ENCODE measurements at regions not wholly inside any gene's neighbourhood (a gene's known extent, or its start where the extent isn't known, plus 50 kb on each side); places are given as distances from the start of the nearest gene placed in this dataset.

DNA sequence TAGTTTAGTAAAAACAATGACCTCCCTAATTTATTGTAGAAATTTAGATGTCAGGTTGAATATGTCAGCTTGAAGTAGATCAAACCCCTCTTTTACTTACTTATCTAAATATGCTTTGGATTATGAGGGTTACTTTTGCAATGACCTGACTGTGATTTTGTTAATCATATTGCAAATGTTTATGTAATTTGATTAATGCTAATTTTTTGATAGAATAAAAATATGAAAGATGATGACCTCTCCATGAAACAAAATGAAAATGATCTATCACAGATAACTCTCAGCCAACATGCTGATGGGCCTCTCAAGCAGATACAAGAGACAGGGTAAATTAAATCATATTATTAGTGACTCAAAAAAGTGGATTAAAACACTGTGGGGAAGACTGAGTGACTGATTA is 131.0 kb downstream of the CEP57L1 start:
- DNase-seq, result no peak

DNA sequence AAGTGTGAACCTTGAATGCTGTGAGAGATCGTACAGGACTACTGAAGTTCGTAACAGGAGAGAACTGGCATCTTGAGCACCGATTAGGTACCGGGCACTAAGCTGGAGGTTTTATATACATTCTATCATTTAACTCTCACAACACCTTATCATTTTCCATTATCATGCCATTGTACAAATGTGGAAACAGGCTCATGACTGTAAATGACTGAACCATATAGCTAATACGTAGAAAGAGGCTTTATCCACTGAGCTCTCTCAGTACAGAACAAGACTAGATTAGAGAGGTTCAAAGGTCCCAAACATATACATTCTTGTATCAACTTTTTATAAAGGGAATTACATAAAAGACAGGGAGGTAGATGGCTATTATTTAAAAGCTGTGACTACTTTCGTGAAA is 130.6 kb downstream of the CEP57L1 start:
- DNase-seq, result no peak

DNA sequence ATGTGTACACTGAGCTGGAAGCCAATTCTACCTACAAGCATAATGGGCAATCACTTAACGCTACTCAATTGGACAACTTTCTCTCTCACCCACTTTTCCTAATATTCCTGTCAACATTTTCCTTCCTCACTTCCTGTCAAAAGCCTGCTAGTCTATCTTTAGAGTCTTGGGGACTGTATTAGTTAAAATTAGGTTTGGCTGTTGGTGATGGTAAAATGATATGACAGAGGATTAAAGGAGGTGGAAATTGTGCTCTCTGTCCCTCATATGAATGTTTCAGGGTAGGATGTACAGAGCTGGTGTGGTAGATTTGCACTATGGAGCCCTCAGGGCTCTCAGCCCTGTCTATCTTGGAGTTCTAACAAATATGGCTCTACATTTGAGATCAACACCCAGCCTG is 129.7 kb downstream of the CEP57L1 start:
- DNase-seq, result no peak

DNA sequence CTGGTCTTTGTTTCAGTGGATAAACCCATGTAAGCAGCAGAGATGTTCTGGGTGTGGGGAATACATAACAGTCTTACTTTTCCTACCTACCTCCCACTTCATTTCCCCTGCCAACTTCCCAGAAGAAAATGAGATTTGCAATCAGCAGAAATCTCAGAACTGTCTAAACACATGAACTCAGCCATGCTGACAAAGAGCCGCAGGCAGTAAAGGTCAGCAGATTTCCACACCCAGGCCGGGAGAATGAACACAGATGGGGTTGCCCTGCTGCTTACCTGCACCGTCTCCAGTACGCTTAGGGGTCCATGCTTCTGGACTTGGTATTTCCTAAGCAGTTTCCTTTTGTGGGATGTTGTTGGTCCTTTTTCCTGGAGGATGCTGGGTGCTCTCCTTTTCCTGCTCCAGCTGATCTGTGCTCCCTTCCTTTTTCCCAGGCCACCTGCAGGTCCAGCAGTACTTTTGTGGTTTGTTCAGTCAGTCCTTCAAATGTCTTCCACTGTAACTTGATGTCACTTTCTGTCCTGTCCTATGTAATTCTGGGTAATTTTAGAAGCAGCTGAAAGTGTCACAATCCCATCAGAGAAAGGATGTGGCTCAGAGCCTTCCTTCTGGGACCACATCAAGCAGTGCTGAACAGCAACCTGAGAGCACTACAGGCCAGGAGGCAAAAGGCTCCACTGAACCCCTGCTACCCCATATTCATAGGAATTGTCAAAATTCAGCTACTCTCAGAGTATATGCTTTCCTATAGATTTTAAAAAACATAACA is 129.0 kb downstream of the CEP57L1 start:
- no peak for DNase-seq

DNA sequence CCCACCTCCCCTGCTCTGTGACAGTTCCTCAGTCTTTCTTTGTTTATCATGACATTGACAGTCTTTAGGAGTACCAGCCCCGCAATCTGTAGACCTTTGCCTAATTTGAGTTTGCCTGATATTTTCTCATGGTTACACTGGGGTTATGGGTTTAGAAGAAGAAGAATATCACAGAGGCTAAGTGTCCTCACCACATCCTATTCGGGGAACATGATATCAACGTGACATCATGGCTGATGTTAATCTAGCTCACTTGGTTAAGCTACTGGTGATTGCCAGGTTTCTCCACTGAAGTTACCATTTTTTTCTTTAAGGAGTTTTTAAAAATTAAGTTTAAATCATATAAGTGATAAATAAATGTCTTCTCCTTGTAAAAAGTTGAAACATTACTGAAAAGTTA is 127.5 kb downstream of the CEP57L1 start:
- DNase-seq, result no peak

DNA sequence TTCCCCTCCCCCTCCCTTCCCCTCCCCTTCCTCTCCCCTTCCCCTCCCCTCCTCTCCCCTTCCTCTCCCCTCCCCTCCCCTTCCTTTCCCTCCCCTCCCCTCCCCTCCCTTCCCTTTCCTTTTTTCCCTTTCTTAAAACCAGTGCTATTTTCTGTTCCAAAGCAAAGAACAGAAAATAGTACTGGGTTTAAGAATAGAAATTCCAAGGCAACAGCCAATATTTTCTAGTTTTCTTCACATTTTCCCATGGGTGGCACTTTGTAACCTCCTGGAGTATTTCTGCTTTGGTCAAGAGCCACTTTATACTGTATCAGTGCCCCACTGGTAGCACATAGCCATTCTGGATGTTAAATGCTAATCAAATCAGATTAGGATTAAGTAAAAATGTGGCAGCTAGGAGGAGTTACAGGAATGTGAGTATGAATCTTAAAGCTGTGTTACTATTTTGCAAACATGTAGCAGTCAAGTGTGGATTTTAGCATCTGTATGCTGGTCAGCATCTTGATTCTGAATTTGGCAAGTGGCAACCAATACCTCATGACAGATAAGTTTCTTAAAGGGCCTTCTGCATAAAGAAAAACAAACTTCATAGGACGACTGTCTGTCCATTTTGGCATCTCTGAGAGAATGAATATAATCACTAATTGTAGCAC is 126.4 kb downstream of the CEP57L1 start:
- DNase-seq, result no peak

Data from right kidney (tissue), 1 donor.